ENCODE measurements at regions not wholly inside any gene's neighbourhood (a gene's known extent, or its start where the extent isn't known, plus 50 kb on each side); places are given as distances from the start of the nearest gene placed in this dataset.

- no peaks in the 10 kb centered on the region for H3K4me1 ChIP-seq (ENCODE audit: control insufficient read depth, low read length)
- no peaks in the 10 kb centered on the region for H3K79me2 ChIP-seq (ENCODE audit: control insufficient read depth, low read length)
- H3K27me3 ChIP-seq (ENCODE audit: control insufficient read depth, low read length) = no peaks in the 10 kb centered on the region
- no peaks in the 10 kb centered on the region for H3K9me2 ChIP-seq (replicated peaks; ENCODE audit: control insufficient read depth, low read length)
- H3F3A ChIP-seq (ENCODE audit: control insufficient read depth, insufficient read depth) = no peaks in the 10 kb centered on the region
- no peak overlapping the region for H3K4me3 ChIP-seq (ENCODE audit: low read length)
- H3K36me3 ChIP-seq (ENCODE audit: control insufficient read depth, low read length) = no peaks in the 10 kb centered on the region
- H4K20me1 ChIP-seq (ENCODE audit: control insufficient read depth, insufficient read depth, low read depth, low read length) = no peaks in the 10 kb centered on the region
- no peak overlapping the region for H3K4me2 ChIP-seq (ENCODE audit: low read length)
- H3K27ac ChIP-seq (ENCODE audit: low read depth, low read length) = no peak overlapping the region
- no peak for TF ChIP-seq CTCF (IDR thresholded peaks at IDR 0.05; ENCODE audit: low read depth, low read length, poor library complexity, severe bottlenecking)
- TF ChIP-seq EZH2phosphoT487 (IDR thresholded peaks at IDR 0.05; ENCODE audit: borderline replicate concordance, low read length) = no peak
- no peaks in the 10 kb centered on the region for H3K9me3 ChIP-seq (ENCODE audit: control insufficient read depth, insufficient read depth, low read length)
Measured at GRCh38 chr4:81789158-81789557, 317.5 kb upstream of the RASGEF1B start.

- H4K20me1 ChIP-seq (ENCODE audit: control insufficient read depth, insufficient read depth, low read depth, low read length) = no peaks in the 10 kb centered on the region
- no peak for TF ChIP-seq CTCF (IDR thresholded peaks at IDR 0.05; ENCODE audit: low read depth, low read length, poor library complexity, severe bottlenecking)
- no peak for TF ChIP-seq EZH2phosphoT487 (IDR thresholded peaks at IDR 0.05; ENCODE audit: borderline replicate concordance, low read length)
- no peaks in the 10 kb centered on the region for H3K27me3 ChIP-seq (ENCODE audit: control insufficient read depth, low read length)
- no peak overlapping the region for H3K27ac ChIP-seq (ENCODE audit: low read depth, low read length)
- H3K36me3 ChIP-seq (ENCODE audit: control insufficient read depth, low read length) = no peaks in the 10 kb centered on the region
- no peak overlapping the region for H3K4me2 ChIP-seq (ENCODE audit: low read length)
- H3K79me2 ChIP-seq (ENCODE audit: control insufficient read depth, low read length) = no peaks in the 10 kb centered on the region
- no peaks in the 10 kb centered on the region for H3K9me3 ChIP-seq (ENCODE audit: control insufficient read depth, insufficient read depth, low read length)
- no peaks in the 10 kb centered on the region for H3K9me2 ChIP-seq (replicated peaks; ENCODE audit: control insufficient read depth, low read length)
- H3K4me3 ChIP-seq (ENCODE audit: low read length) = no peak overlapping the region
- no peaks in the 10 kb centered on the region for H3K4me1 ChIP-seq (ENCODE audit: control insufficient read depth, low read length)
- no peaks in the 10 kb centered on the region for H3F3A ChIP-seq (ENCODE audit: control insufficient read depth, insufficient read depth)
Measured at GRCh38 chr4:81786766-81787165, 315.1 kb upstream of the RASGEF1B start.

- Histone ChIP-seq H3K27ac (ENCODE audit: low read depth, low read length) (no peak overlapping the region), H4K20me1 (ENCODE audit: control insufficient read depth, insufficient read depth, low read depth, low read length) (no peaks in the 10 kb centered on the region), H3K4me3 (ENCODE audit: low read length) (no peak overlapping the region), H3F3A (ENCODE audit: control insufficient read depth, insufficient read depth) (no peaks in the 10 kb centered on the region), H3K36me3 (ENCODE audit: control insufficient read depth, low read length) (no peaks in the 10 kb centered on the region), H3K4me1 (ENCODE audit: control insufficient read depth, low read length) (no peaks in the 10 kb centered on the region), H3K4me2 (ENCODE audit: low read length) (no peak overlapping the region), H3K27me3 (ENCODE audit: control insufficient read depth, low read length) (no peaks in the 10 kb centered on the region), H3K79me2 (ENCODE audit: control insufficient read depth, low read length) (no peaks in the 10 kb centered on the region), H3K9me2 (replicated peaks; ENCODE audit: control insufficient read depth, low read length) (no peaks in the 10 kb centered on the region), H3K9me3 (ENCODE audit: control insufficient read depth, insufficient read depth, low read length) (no peaks in the 10 kb centered on the region)
- TF ChIP-seq EZH2phosphoT487 (IDR thresholded peaks at IDR 0.05; ENCODE audit: borderline replicate concordance, low read length) (no peak), CTCF (IDR thresholded peaks at IDR 0.05; ENCODE audit: low read depth, low read length, poor library complexity, severe bottlenecking) (no peak)
Measured at GRCh38 chr4:81786063-81786763, 314.5 kb upstream of the RASGEF1B start.

All from DOHH2 (cell line).